ENCODE measurements at regions not wholly inside any gene's neighbourhood (a gene's known extent, or its start where the extent isn't known, plus 50 kb on each side); places are given as distances from the start of the nearest gene placed in this dataset.

DNA sequence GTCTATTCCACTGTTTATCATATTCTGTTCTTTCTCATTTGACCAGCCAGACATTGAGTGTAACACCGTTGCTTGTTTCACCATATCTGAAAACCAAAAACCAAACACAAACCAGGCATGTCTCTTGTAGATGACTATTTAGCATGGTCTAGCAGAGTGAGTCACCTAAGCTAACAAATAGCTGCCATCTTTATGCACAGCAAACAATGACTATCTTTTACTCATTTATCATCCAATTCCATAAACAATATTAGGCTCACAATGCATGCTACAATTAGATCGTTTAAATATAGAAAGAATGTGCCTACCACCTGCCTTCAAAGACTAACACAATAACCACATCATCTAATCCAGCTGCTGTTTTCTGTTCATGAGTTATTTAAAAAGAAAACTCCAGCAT, 495.4 kb downstream of the PCDH19 start:
- no peak for TF ChIP-seq MAFK (IDR thresholded peaks at IDR 0.05; ENCODE audit: low read depth, low read length)
- no peak for TF ChIP-seq MAZ (IDR thresholded peaks at IDR 0.05; ENCODE audit: borderline replicate concordance, low read depth, low read length)
- no peak for TF ChIP-seq RCOR1 (IDR thresholded peaks at IDR 0.05; ENCODE audit: insufficient replicate concordance, low read length)
- TF ChIP-seq, protein P1, sequence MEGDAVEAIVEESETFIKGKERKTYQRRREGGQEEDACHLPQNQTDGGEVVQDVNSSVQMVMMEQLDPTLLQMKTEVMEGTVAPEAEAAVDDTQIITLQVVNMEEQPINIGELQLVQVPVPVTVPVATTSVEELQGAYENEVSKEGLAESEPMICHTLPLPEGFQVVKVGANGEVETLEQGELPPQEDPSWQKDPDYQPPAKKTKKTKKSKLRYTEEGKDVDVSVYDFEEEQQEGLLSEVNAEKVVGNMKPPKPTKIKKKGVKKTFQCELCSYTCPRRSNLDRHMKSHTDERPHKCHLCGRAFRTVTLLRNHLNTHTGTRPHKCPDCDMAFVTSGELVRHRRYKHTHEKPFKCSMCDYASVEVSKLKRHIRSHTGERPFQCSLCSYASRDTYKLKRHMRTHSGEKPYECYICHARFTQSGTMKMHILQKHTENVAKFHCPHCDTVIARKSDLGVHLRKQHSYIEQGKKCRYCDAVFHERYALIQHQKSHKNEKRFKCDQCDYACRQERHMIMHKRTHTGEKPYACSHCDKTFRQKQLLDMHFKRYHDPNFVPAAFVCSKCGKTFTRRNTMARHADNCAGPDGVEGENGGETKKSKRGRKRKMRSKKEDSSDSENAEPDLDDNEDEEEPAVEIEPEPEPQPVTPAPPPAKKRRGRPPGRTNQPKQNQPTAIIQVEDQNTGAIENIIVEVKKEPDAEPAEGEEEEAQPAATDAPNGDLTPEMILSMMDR (conservative IDR thresholded peaks at IDR 0.05; ENCODE audit: low read depth, low read length) = no peak
- no peak for TF ChIP-seq FOS (IDR thresholded peaks at IDR 0.05; ENCODE audit: low read depth, low read length)
- TF ChIP-seq SMC3 (IDR thresholded peaks at IDR 0.05; ENCODE audit: low read depth, low read length) = no peak
- TF ChIP-seq, protein P2, sequence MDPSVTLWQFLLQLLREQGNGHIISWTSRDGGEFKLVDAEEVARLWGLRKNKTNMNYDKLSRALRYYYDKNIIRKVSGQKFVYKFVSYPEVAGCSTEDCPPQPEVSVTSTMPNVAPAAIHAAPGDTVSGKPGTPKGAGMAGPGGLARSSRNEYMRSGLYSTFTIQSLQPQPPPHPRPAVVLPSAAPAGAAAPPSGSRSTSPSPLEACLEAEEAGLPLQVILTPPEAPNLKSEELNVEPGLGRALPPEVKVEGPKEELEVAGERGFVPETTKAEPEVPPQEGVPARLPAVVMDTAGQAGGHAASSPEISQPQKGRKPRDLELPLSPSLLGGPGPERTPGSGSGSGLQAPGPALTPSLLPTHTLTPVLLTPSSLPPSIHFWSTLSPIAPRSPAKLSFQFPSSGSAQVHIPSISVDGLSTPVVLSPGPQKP (IDR thresholded peaks at IDR 0.05; ENCODE audit: borderline replicate concordance, low read depth, low read length) = no peak
- TF ChIP-seq, protein P3, sequence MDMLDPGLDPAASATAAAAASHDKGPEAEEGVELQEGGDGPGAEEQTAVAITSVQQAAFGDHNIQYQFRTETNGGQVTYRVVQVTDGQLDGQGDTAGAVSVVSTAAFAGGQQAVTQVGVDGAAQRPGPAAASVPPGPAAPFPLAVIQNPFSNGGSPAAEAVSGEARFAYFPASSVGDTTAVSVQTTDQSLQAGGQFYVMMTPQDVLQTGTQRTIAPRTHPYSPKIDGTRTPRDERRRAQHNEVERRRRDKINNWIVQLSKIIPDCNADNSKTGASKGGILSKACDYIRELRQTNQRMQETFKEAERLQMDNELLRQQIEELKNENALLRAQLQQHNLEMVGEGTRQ (IDR thresholded peaks at IDR 0.05; ENCODE audit: low read depth, low read length) = no peak
- no peak for TF ChIP-seq RFX5 (IDR thresholded peaks at IDR 0.05; ENCODE audit: low read depth, low read length)
- no peak for TF ChIP-seq POLR2A (IDR thresholded peaks at IDR 0.05; ENCODE audit: low read depth, low read length)
- TF ChIP-seq RAD21 (IDR thresholded peaks at IDR 0.05; ENCODE audit: low read length) = no peak
- no peak for TF ChIP-seq BHLHE40 (IDR thresholded peaks at IDR 0.05; ENCODE audit: low read depth, low read length)
- no peak for TF ChIP-seq NFE2L2 (IDR thresholded peaks at IDR 0.05; ENCODE audit: low read depth, low read length)
- TF ChIP-seq MXI1 (IDR thresholded peaks at IDR 0.05; ENCODE audit: borderline replicate concordance, low read depth, low read length) = no peak
- no peak for TF ChIP-seq CEBPB (IDR thresholded peaks at IDR 0.05; ENCODE audit: low read depth, low read length)
- TF ChIP-seq CHD1 (IDR thresholded peaks at IDR 0.05; ENCODE audit: low read depth, low read length) = no peak
- BruUV-seq (replicated peaks) = no TSS peak
- no peak overlapping the region for H3K56ac ChIP-seq (ENCODE audit: extremely low read depth, insufficient read depth, low read length)
- no peak overlapping the region for H4K8ac ChIP-seq (ENCODE audit: low read depth in 2 of 2, low read length in 2 of 2)
- no peak overlapping the region for H2AFZ ChIP-seq (replicated peaks; ENCODE audit: low read length, poor library complexity)
- H3K14ac ChIP-seq (replicated peaks; ENCODE audit: low read depth, low read length) = no peak overlapping the region
- H2AK9ac ChIP-seq (replicated peaks; ENCODE audit: low read depth, low read length, poor library complexity) = no peak overlapping the region
- in situ Hi-C loops (cut with MboI; ENCODE audit: low sequenced_read_pairs) (no loop called here), dilution Hi-C loops (cut with HindIII; ENCODE audit: low sequenced_read_pairs, unreplicated experiment) (no loop called here), intact Hi-C loops (cut with micrococcal nuclease) (no loop called here)
- ATAC-seq (ENCODE audit: low read depth) (no peak), DNase-seq (no peak)
- no peaks in the 10 kb centered on the region for H3K4me1 ChIP-seq (ENCODE audit: control insufficient read depth, insufficient read depth, low read length)
- H2BK5ac ChIP-seq (ENCODE audit: low read depth, low read length, poor library complexity, severe bottlenecking) = no peak overlapping the region
- no peak overlapping the region for H2BK20ac ChIP-seq (ENCODE audit: low read depth, low read length)
- H3K9me3 ChIP-seq (ENCODE audit: control insufficient read depth, insufficient read depth, low read length) = no peaks in the 10 kb centered on the region
- no peaks in the 10 kb centered on the region; the same call in 1 of the 2 replicates for H3K27me3 ChIP-seq (ENCODE audit: control insufficient read depth, insufficient read depth, low read length)
- no peak overlapping the region for H4K91ac ChIP-seq (ENCODE audit: insufficient read depth, low read depth, low read length)
- no peak overlapping the region for H3K4ac ChIP-seq (ENCODE audit: low read depth, low read length)
- no peak overlapping the region for H3K4me3 ChIP-seq (ENCODE audit: insufficient read depth, low read depth, low read length)
- H4K5ac ChIP-seq (ENCODE audit: low read depth, low read length) = no peak overlapping the region
- H3K79me1 ChIP-seq (ENCODE audit: low read depth in 1 of 2, low read length in 2 of 2) = no peaks in the 10 kb centered on the region
- no peak overlapping the region for H3K9ac ChIP-seq (ENCODE audit: low read depth, low read length)
- no CpG with 5 or more reads among the region's 2 CpGs for WGBS, 2 experiments (ENCODE audit: extremely low coverage in 2 of 2, insufficient read length in 1 of 2)
- POLR2A ChIA-PET (ENCODE audit: unreplicated experiment) = no interaction called here
- no peak overlapping the region for H3K23ac ChIP-seq (ENCODE audit: low read depth, low read length)
- H2BK15ac ChIP-seq (ENCODE audit: low read depth, low read length) = no peak overlapping the region
- no peak overlapping the region for H3K4me2 ChIP-seq (ENCODE audit: low read depth, low read length)
- no peaks in the 10 kb centered on the region for H3K36me3 ChIP-seq (ENCODE audit: control insufficient read depth, insufficient read depth, low read length)
- no peak overlapping the region for H2BK120ac ChIP-seq (ENCODE audit: low read depth, low read length)
- H3K18ac ChIP-seq (ENCODE audit: low read depth, low read length) = no peak overlapping the region
- no peak overlapping the region for H2AK5ac ChIP-seq (ENCODE audit: low read depth, low read length)
- H3K9me1 ChIP-seq (ENCODE audit: insufficient read depth, low read length) = no peaks in the 10 kb centered on the region
- CTCF ChIA-PET = no interaction called here
- no peak overlapping the region for H3K27ac ChIP-seq (ENCODE audit: insufficient read depth, low read length)
- no peaks in the 10 kb centered on the region for H4K20me1 ChIP-seq (ENCODE audit: insufficient read depth, low read length)

All from IMR-90 (cell line).